Lower lobe of right lung (tissue), 2 donors: ENCODE measurements at regions not wholly inside any gene's neighbourhood (a gene's known extent, or its start where the extent isn't known, plus 50 kb on each side); places are given as distances from the start of the nearest gene placed in this dataset.

Experiments used
- ATAC-seq, 2 donors: fragments of 200-7000 bp; cut with Tn5 transposase; one replicate each; pipeline ENCODE4 v1.9.1; 2020 to 2022; ENCODE audit warnings: mild to moderate bottlenecking in 2 of 2, moderate library complexity in 2 of 2
- DNase-seq: peaks from one replicate; pipeline ENCODE4 v3.0.0-alpha.2; 2020
- H3K27ac ChIP-seq: fragments of 200-600 bp; one replicate; pipeline ENCODE4 v1.8.0; 2022
- H3K27me3 ChIP-seq: fragments of 200-600 bp; one replicate; pipeline ENCODE4 v1.8.0; 2022; ENCODE audit warnings: low read depth
- H3K36me3 ChIP-seq: fragments of 200-600 bp; one replicate; pipeline ENCODE4 v1.8.0; 2022; ENCODE audit warnings: mild to moderate bottlenecking
- H3K4me1 ChIP-seq: fragments of 200-600 bp; one replicate; pipeline ENCODE4 v1.8.0; 2022
- H3K4me3 ChIP-seq: fragments of 200-600 bp; one replicate; pipeline ENCODE4 v1.8.0; 2022; ENCODE audit warnings: mild to moderate bottlenecking
- H3K9me3 ChIP-seq: fragments of 200-600 bp; one replicate; pipeline ENCODE4 v1.8.0; 2022
- intact Hi-C: fragments of 100-400 bp; cut with DNase I; formaldehyde crosslinking; loops from one replicate; pipeline ENCODE4 v1.11.0; 2022
- TF ChIP-seq, protein P1 (sequence below): fragments of 200-600 bp; IDR thresholded peaks from one replicate; pipeline ENCODE4 v1.8.0; 2022; ENCODE audit warnings: antibody characterized with exemption, mild to moderate bottlenecking
- donor health status: DM: no; HTN: yes; CAD: no; lungs with severe emphysema.

DNA sequence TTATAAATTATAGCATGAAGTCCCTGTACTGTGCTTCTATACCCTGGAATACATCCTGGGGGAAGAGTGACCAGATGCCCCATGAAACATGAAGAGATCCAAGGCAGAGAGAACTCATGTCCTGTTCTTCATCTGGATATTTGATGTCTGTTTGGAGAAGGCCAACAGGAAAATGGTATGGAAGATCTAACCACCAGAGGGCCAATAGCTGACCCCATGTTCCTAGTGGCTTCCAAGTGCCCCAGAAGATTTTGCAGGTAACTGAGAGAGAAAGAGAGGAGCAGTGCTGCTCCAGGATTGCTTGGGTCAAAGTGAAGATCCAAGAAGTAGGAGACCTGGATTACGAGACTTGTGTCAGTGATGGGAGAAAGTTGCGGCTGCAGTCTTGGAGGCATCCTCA is 90.2 kb upstream of the TSPAN5 start:
- H3K4me1 ChIP-seq = no peaks in the 10 kb centered on the region
- DNase-seq = no peak
- TF ChIP-seq, protein P1, sequence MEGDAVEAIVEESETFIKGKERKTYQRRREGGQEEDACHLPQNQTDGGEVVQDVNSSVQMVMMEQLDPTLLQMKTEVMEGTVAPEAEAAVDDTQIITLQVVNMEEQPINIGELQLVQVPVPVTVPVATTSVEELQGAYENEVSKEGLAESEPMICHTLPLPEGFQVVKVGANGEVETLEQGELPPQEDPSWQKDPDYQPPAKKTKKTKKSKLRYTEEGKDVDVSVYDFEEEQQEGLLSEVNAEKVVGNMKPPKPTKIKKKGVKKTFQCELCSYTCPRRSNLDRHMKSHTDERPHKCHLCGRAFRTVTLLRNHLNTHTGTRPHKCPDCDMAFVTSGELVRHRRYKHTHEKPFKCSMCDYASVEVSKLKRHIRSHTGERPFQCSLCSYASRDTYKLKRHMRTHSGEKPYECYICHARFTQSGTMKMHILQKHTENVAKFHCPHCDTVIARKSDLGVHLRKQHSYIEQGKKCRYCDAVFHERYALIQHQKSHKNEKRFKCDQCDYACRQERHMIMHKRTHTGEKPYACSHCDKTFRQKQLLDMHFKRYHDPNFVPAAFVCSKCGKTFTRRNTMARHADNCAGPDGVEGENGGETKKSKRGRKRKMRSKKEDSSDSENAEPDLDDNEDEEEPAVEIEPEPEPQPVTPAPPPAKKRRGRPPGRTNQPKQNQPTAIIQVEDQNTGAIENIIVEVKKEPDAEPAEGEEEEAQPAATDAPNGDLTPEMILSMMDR = no peak
- no peaks in the 10 kb centered on the region for H3K36me3 ChIP-seq
- no peak for ATAC-seq
- no peak overlapping the region for H3K4me3 ChIP-seq
- no peaks in the 10 kb centered on the region for H3K27me3 ChIP-seq
- no peak overlapping the region for H3K27ac ChIP-seq
- intact Hi-C loops = no loop called here
- no peaks in the 10 kb centered on the region for H3K9me3 ChIP-seq

DNA sequence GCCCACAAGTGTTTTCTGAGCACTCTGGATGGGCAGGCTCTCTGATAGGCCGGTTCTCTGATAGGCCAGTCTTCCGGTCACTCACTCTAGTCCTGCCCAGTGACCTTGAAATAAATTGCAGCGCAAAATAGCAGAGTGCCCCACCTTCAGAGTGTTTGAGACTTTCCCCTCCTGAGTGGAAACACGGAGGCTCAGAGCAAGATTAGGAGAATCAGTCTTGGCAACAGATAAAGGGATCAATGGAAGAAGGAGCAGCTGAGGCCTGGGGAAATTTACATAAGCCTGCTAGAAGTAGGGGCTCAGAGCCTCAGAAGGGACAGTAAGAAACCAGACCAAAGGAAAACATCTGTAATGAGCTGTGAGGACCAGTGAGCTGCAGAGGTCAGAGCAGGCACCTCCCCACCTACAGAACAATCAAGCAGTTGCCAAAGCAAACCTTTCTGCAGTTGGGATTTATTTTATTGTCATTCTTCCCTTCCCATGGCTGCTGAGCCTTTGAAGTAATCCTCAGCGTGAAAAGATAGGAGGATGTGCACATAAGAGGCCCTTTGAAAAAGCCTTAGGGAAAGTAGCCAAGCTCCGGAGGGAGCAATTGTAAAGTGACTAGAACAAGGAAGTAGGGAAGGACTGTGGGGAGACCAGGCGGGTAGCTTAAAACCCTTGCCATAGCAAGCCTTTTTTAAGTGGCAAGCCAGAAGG is 89.1 kb upstream of the TSPAN5 start:
- ATAC-seq (peak; percentile 18 to 53), DNase-seq (no peak)
- no peak overlapping the region for H3K4me3 ChIP-seq
- H3K36me3 ChIP-seq = no peaks in the 10 kb centered on the region
- intact Hi-C loops = no loop called here
- H3K27ac ChIP-seq = no peak overlapping the region
- no peaks in the 10 kb centered on the region for H3K4me1 ChIP-seq
- H3K9me3 ChIP-seq = no peaks in the 10 kb centered on the region
- no peaks in the 10 kb centered on the region for H3K27me3 ChIP-seq
- TF ChIP-seq, protein P1 = no peak

DNA sequence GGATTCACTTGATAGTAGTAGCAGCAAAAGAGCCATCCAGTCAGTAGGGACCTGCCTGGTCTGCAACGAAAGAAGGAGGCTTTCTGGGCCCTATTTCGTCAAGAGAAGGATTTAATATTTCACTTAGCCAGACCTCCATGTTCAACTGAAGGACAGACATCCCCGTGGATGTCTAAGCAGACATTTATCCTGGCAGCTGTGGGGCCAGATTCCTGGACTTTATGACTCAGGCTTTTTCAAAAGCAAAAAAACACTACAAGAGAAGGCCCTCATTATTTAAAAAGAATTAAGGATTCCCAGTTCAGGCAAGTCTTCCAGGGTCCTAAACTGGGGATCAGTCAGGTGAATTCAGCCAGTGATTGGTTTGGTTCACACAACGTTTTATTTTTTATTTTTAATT is 88.5 kb upstream of the TSPAN5 start:
- Histone ChIP-seq H3K4me3 (no peak overlapping the region), H3K36me3 (no peaks in the 10 kb centered on the region), H3K9me3 (no peaks in the 10 kb centered on the region), H3K27me3 (no peaks in the 10 kb centered on the region), H3K27ac (no peak overlapping the region), H3K4me1 (no peaks in the 10 kb centered on the region)
- no peak for ATAC-seq
- TF ChIP-seq, protein P1 = no peak
- DNase-seq = no peak
- intact Hi-C loops = no loop called here

DNA sequence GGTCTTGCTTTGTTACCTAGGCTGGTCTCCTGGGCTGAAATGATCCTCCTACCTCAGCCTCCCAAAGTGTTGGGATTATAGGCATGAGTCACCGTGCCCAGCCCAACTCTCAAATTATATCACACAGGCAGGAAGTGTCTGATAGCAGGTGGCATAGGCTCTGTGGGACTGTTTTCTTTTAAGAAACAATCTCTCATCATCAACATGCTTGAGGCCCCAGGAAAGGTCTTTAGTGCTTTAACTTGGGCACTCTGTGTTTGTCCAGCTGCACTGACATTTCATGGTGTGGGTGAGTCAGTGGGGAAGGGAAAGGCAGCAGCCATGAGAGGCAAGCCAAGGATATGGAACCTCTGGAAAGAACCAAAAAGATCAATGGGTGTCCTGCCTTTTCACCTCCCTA is 88.1 kb upstream of the TSPAN5 start:
- H3K36me3 ChIP-seq = no peaks in the 10 kb centered on the region
- TF ChIP-seq, protein P1 = no peak
- intact Hi-C loops = no loop called here
- no peaks in the 10 kb centered on the region for H3K4me1 ChIP-seq
- H3K27me3 ChIP-seq = no peaks in the 10 kb centered on the region
- H3K4me3 ChIP-seq = no peak overlapping the region
- no peak for ATAC-seq
- no peaks in the 10 kb centered on the region for H3K9me3 ChIP-seq
- H3K27ac ChIP-seq = no peak overlapping the region
- DNase-seq = no peak

DNA sequence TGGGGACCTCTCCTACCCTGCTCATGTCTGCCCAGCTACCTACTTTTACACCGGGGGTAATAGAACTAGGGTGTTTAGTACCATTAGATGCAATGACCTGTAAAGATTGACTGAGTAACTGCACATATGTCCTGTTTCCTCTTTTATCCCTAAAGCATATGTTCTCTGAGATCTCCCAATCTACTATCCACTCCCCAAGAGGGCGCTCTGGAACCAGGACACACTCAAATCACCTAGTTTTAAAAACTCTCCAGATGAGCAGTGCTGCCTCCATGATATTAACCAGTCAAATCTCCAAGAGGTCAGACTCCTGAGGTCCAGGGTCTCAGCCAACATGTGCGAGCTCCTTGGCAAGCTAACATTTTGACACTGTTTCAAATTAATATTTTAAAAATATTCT is 87.0 kb upstream of the TSPAN5 start:
- Histone ChIP-seq H3K4me1 (no peaks in the 10 kb centered on the region), H3K9me3 (no peaks in the 10 kb centered on the region), H3K36me3 (no peaks in the 10 kb centered on the region), H3K27me3 (no peaks in the 10 kb centered on the region), H3K4me3 (no peak overlapping the region), H3K27ac (no peak overlapping the region)
- DNase-seq (no peak), ATAC-seq (no peak)
- TF ChIP-seq, protein P1 = no peak
- intact Hi-C loops = no loop called here
